ENCODE measurements at regions not wholly inside any gene's neighbourhood (a gene's known extent, or its start where the extent isn't known, plus 50 kb on each side); places are given as distances from the start of the nearest gene placed in this dataset.

DNA sequence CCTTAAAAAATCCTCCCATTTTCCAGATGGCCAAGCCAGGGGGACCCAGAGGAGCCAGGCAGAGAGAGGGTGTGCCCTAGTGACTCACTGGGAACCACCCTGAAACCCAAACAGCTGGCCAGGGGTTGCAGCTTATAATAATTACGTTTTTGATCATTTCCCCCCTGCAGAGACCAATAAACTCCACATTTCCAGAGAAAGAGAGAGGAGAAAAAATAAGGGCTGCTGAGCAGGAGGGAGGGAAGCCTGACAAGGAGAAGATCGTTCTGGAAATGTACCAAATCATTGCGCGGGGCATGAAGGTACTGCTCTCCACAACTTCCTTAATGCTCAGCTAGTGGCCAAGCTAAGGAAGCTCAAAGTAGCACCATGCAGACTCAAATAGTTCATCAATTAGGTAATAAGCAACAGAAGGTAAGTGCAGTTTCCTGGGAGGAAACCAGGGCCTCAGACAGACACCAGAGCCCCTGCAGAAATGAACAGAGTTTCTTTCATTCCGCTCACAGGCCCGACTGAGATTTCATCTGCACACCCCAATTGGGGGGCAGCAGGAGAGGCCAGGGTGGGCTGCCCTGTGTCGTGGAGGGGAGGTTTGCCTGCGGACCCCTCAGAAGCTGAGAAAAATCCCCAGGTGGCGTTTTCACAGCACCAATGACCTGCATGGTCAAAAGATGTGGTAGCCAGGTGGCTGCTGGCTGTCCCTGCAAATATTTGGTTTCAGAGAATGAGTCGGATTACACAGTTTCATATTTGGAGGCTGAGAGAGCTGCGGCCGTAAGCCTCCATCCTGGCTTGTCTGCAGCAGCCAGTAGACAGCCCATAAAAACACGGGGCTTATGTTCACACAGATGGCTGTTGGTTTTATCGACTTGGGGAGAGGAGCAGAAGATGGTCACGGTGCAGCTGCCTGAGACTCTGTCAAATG, 153.2 kb upstream of the LYZL2 start:
- DNase-seq (ENCODE audit: low read depth, low spot score) = no peak
- H3K4me1 ChIP-seq (ENCODE audit: control insufficient read depth, extremely low read depth, insufficient read depth, low read length) = peaks cover 4% of the 10 kb centered on the region
- no peaks in the 10 kb centered on the region for H3K9me3 ChIP-seq (ENCODE audit: control insufficient read depth, low read depth, low read length)
- no peaks in the 10 kb centered on the region for H4K20me1 ChIP-seq (ENCODE audit: control insufficient read depth, extremely low read depth, insufficient read depth, low read length)
- no peaks in the 10 kb centered on the region for H3K36me3 ChIP-seq (ENCODE audit: control insufficient read depth in 2 of 2, extremely low read depth in 1 of 2, insufficient read depth in 2 of 2, low read length in 2 of 2)
- no peak overlapping the region for H3K4me2 ChIP-seq (ENCODE audit: control insufficient read depth, extremely low read depth, insufficient read depth, low read depth, low read length)
- H3K27ac ChIP-seq (ENCODE audit: control insufficient read depth, insufficient read depth, low read length) = no peak overlapping the region
- dilution Hi-C loops (cut with MboI; ENCODE audit: extremely low pct_ligation_motif_present, low sequenced_read_pairs) = no loop called here
- no peaks in the 10 kb centered on the region for H3K79me2 ChIP-seq (ENCODE audit: control insufficient read depth, insufficient read depth, low read length)
- no peak for FAIRE-seq
- TF ChIP-seq CTCF (optimal IDR thresholded peaks at IDR 0.05 in 1 of 3, IDR thresholded peaks at IDR 0.05 in 1 of 3, conservative IDR thresholded peaks at IDR 0.05 in 1 of 3; ENCODE audit: extremely low read depth in 1 of 3, insufficient read depth in 2 of 3, low read length in 3 of 3) = no peak
- no peak for TF ChIP-seq EZH2 (IDR thresholded peaks at IDR 0.05; ENCODE audit: low read length)
- no peak overlapping the region for H2AFZ ChIP-seq (ENCODE audit: control insufficient read depth, low read length)
- H3K9me1 ChIP-seq (ENCODE audit: control insufficient read depth, extremely low read depth, insufficient read depth, low read length) = no peaks in the 10 kb centered on the region
- H3K27me3 ChIP-seq (ENCODE audit: control insufficient read depth, extremely low read depth, insufficient read depth, low read length) = peaks cover 10% of the 10 kb centered on the region
- H3K9ac ChIP-seq (ENCODE audit: control insufficient read depth, extremely low read depth, insufficient read depth, low read length) = no peak overlapping the region
- no peak overlapping the region for H3K4me3 ChIP-seq (ENCODE audit: control insufficient read depth in 2 of 3, extremely low read depth in 1 of 3, insufficient read depth in 2 of 3, low read depth in 1 of 3, low read length in 3 of 3)

DNA sequence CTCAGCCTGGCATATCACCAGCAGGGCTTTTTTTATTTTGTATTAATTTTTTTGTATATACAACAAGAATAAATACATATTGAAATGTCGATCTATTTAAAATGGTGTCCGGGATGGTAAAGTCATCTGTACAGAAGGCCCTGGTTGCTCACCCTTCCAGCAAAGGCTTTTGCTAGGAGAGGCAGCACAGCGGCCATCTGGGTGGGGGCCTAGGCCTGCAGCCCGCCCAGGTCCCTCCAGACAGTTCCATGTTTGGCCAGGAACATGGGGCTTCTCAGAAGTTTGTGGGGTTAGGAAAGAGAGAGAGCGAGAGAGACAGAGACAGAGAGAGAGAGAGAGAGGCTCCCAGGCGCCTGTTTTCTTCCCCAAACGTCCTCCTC, 152.6 kb upstream of the LYZL2 start:
- DNase-seq (ENCODE audit: low read depth, low spot score) (no peak), FAIRE-seq (no peak)
- Histone ChIP-seq H3K27ac (ENCODE audit: control insufficient read depth, insufficient read depth, low read length) (no peak overlapping the region), H3K36me3 (ENCODE audit: control insufficient read depth in 2 of 2, extremely low read depth in 1 of 2, insufficient read depth in 2 of 2, low read length in 2 of 2) (no peaks in the 10 kb centered on the region), H3K4me2 (ENCODE audit: control insufficient read depth, extremely low read depth, insufficient read depth, low read depth, low read length) (no peak overlapping the region), H4K20me1 (ENCODE audit: control insufficient read depth, extremely low read depth, insufficient read depth, low read length) (no peaks in the 10 kb centered on the region), H3K4me3 (ENCODE audit: control insufficient read depth in 2 of 3, extremely low read depth in 1 of 3, insufficient read depth in 2 of 3, low read depth in 1 of 3, low read length in 3 of 3) (no peak overlapping the region), H3K79me2 (ENCODE audit: control insufficient read depth, insufficient read depth, low read length) (no peaks in the 10 kb centered on the region), H3K9ac (ENCODE audit: control insufficient read depth, extremely low read depth, insufficient read depth, low read length) (no peak overlapping the region), H2AFZ (ENCODE audit: control insufficient read depth, low read length) (no peak overlapping the region), H3K4me1 (ENCODE audit: control insufficient read depth, extremely low read depth, insufficient read depth, low read length) (peaks cover 4% of the 10 kb centered on the region), H3K9me1 (ENCODE audit: control insufficient read depth, extremely low read depth, insufficient read depth, low read length) (no peaks in the 10 kb centered on the region), H3K27me3 (ENCODE audit: control insufficient read depth, extremely low read depth, insufficient read depth, low read length) (peaks cover 15% of the 10 kb centered on the region), H3K9me3 (ENCODE audit: control insufficient read depth, low read depth, low read length) (no peaks in the 10 kb centered on the region)
- no peak for TF ChIP-seq EZH2 (IDR thresholded peaks at IDR 0.05; ENCODE audit: low read length)
- no peak for TF ChIP-seq CTCF (optimal IDR thresholded peaks at IDR 0.05 in 1 of 3, IDR thresholded peaks at IDR 0.05 in 1 of 3, conservative IDR thresholded peaks at IDR 0.05 in 1 of 3; ENCODE audit: extremely low read depth in 1 of 3, insufficient read depth in 2 of 3, low read length in 3 of 3)
- dilution Hi-C loops (cut with MboI; ENCODE audit: extremely low pct_ligation_motif_present, low sequenced_read_pairs) = no loop called here
